HepG2 (cell line): ENCODE measurements at regions not wholly inside any gene's neighbourhood (a gene's known extent, or its start where the extent isn't known, plus 50 kb on each side); places are given as distances from the start of the nearest gene placed in this dataset.
A peak's percentile ranks its signal among the peaks of the same experiment; 100 is the strongest.

ENCODE experiments used
- ATAC-seq: fragments of 200-7000 bp; cut with Tn5 transposase; 3 replicates; pipeline ENCODE4 v1.9.1; 2020; ENCODE audit warnings: mild to moderate bottlenecking, moderate library complexity
- BruUV-seq: library from RNA; stranded (reverse); fragments of 400-500 nt; replicated peaks from 2 replicates; lab custom pipeline; 2021; lab: Mats Ljungman, UMichigan
- CTCF ChIA-PET: fragments of 300-600 bp; formaldehyde crosslinking; extraction: SDS; loops from one replicate; lab custom pipeline; 2021; ENCODE audit warnings: low total read pairs, inconsistent platforms, low intra/inter-chr PET ratio; lab: Yijun Ruan, JAX
- POLR2A ChIA-PET: fragments of 350-600 bp; sonication (Branson Sonifier 250); formaldehyde crosslinking; loops from one replicate; lab custom pipeline; 2020; ENCODE audit warnings: antibody characterized with exemption, inconsistent platforms; lab: Yijun Ruan, JAX
- DNase-seq: peaks from one replicate; pipeline ENCODE4 v3.0.0-alpha.2; 2015; ENCODE audit warnings: low spot score
- FAIRE-seq: peaks from 3 replicates; lab custom pipeline; 2011; peaks lifted over from hg19 to GRCh38; lab: Jason Lieb, UNC
- H2AFZ ChIP-seq: one replicate; pipeline ENCODE4 v1.6.1; 2011; ENCODE audit warnings: low read length, inconsistent platforms
- H3K27ac ChIP-seq: fragments of 300-600 bp; 3 replicates; pipeline ENCODE4 v1.8.0; 2011; ENCODE audit warnings: mixed run types, mild to moderate bottlenecking, mixed read lengths, low read length, inconsistent platforms; ENCODE audit not compliant: insufficient read depth; ENCODE audit errors: extremely low read length
- H3K27me3 ChIP-seq, 2 experiments: fragments of 200-600 bp in 1 of 2; 2 replicates in 1 of 2; 3 replicates in 1 of 2; pipeline versions ENCODE4 v1.6.0 to v1.8.0; 2011; ENCODE audit warnings: low read length in 2 of 2, mild to moderate bottlenecking in 2 of 2, moderate library complexity in 2 of 2, inconsistent platforms in 1 of 2; ENCODE audit not compliant: insufficient read depth in 2 of 2, control insufficient read depth in 1 of 2
- H3K36me3 ChIP-seq, 2 experiments: fragments of 200-600 bp in 1 of 2; replicated peaks in 1 of 2; 2 replicates in 1 of 2; 3 replicates in 1 of 2; pipeline versions ENCODE4 v1.5.1 to v1.8.0; 2011; ENCODE audit warnings: low read length in 2 of 2, inconsistent platforms in 1 of 2; ENCODE audit not compliant: insufficient read depth in 2 of 2, control insufficient read depth in 1 of 2
- H3K4me1 ChIP-seq: 2 replicates; pipeline ENCODE4 v1.5.1; 2012; ENCODE audit warnings: low read length, inconsistent platforms; ENCODE audit not compliant: insufficient read depth
- H3K4me2 ChIP-seq: 2 replicates; pipeline ENCODE4 v1.6.0; 2011; ENCODE audit warnings: low read depth, low read length, inconsistent platforms
- H3K4me3 ChIP-seq, 3 experiments: fragments of 200-600 bp in 1 of 3; sonication (generic), shearing (Covaris generic) in 1 of 3; replicated peaks in 1 of 3; 2 replicates each; pipeline ENCODE4 v1.5.1; 2011 to 2016; ENCODE audit warnings: low read length in 3 of 3, inconsistent platforms in 2 of 3, low read depth in 2 of 3, mild to moderate bottlenecking in 2 of 3, control low read depth in 1 of 3, mixed read lengths in 1 of 3; ENCODE audit not compliant: insufficient read depth in 1 of 3
- H3K79me2 ChIP-seq: one replicate; pipeline ENCODE4 v1.6.1; 2011; ENCODE audit warnings: low read length, inconsistent platforms; ENCODE audit not compliant: insufficient read depth
- H3K9ac ChIP-seq: 2 replicates; pipeline ENCODE4 v1.6.0; 2011; ENCODE audit warnings: mild to moderate bottlenecking, low read depth, low read length, inconsistent platforms; ENCODE audit not compliant: insufficient read depth
- H3K9me3 ChIP-seq: 2 replicates; pipeline ENCODE4 v1.5.1; 2012; ENCODE audit warnings: mild to moderate bottlenecking, low read length
- H4K20me1 ChIP-seq: 2 replicates; pipeline ENCODE4 v1.6.0; 2011; ENCODE audit warnings: inconsistent platforms, mild to moderate bottlenecking, low read length, moderate library complexity; ENCODE audit not compliant: insufficient read depth
- GTF3A ChIP-seq: sonication (generic); formaldehyde crosslinking; conservative IDR thresholded peaks from 2 replicates; pipeline ENCODE4 v1.4.0; 2020; ENCODE audit warnings: mild to moderate bottlenecking, missing genetic modification reagents
- KAT8 ChIP-seq: IDR thresholded peaks from 2 replicates; pipeline ENCODE4 v1.6.1; 2016; ENCODE audit warnings: missing genetic modification reagents, missing compliant biosample characterization
- MNT ChIP-seq: fragments of 450-650 bp; IDR thresholded peaks from 2 replicates; pipeline ENCODE4 v1.6.1; 2016
- TRIM22 ChIP-seq: fragments of 450-650 bp; IDR thresholded peaks from 2 replicates; pipeline ENCODE4 v1.6.1; 2017
- ZBTB40 ChIP-seq, 2 experiments: fragments of 450-650 bp in 1 of 2; sonication (generic) in 1 of 2; formaldehyde crosslinking in 1 of 2; IDR thresholded peaks; 2 replicates each; pipeline versions ENCODE4 v1.6.1 to v1.8.0; 2016 to 2022; ENCODE audit warnings: antibody characterized with exemption in 1 of 2, mild to moderate bottlenecking in 1 of 2, missing genetic modification reagents in 1 of 2
- ZNF3 ChIP-seq: IDR thresholded peaks from 2 replicates; pipeline ENCODE4 v1.7.0; 2017; ENCODE audit warnings: inconsistent platforms
- ZNF615 ChIP-seq: sonication (generic); formaldehyde crosslinking; IDR thresholded peaks from 2 replicates; pipeline ENCODE4 v1.5.0; 2020; ENCODE audit warnings: mild to moderate bottlenecking, missing genetic modification reagents, borderline replicate concordance
- ZNF616 ChIP-seq: sonication (generic); formaldehyde crosslinking; IDR thresholded peaks from 2 replicates; pipeline ENCODE4 v1.5.0; 2020; ENCODE audit warnings: low read depth, mild to moderate bottlenecking, missing genetic modification reagents
- ZNF713 ChIP-seq: sonication (generic); formaldehyde crosslinking; IDR thresholded peaks from 2 replicates; pipeline ENCODE4 v1.4.0; 2020; ENCODE audit warnings: mild to moderate bottlenecking, missing genetic modification reagents
- WGBS: methylation state at CpG from one replicate; pipeline ENCODE4 v1.1.6; 2017; ENCODE audit warnings: low lambda C conversion rate; 5-methylcytosine and 5-hydroxymethylcytosine counted together
- in situ Hi-C: cut with HindIII; loops from 2 replicates; pipeline ENCODE4 v1.10.0; 2017; ENCODE audit warnings: low pct_unique_long_range_greater_than_20kb; ENCODE audit not compliant: extremely low pct_ligation_motif_present
- intact Hi-C: fragments of 100-400 bp; cut with micrococcal nuclease; formaldehyde crosslinking; loops from one replicate; pipeline ENCODE4 v1.10.0; 2022; ENCODE audit not compliant: unreplicated experiment

GRCh38 chr14:94938016-94938415, 168.1 kb upstream of the GSC start:
- no peak overlapping the region for H3K9ac ChIP-seq
- no TSS peak for BruUV-seq
- no peaks in the 10 kb centered on the region for H3K36me3 ChIP-seq
- no peak for TF ChIP-seq KAT8 (CRISPR knock-in tag)
- TF ChIP-seq MNT = peak; percentile 56
- no peak for TF ChIP-seq ZNF616 (CRISPR knock-in tag)
- TF ChIP-seq ZBTB40 (IDR thresholded peaks at IDR 0.05) = 0 out of 2 replicates have a peak, but pooled peaks have one; percentile 3
- TF ChIP-seq ZBTB40 (CRISPR knock-in tag; IDR thresholded peaks at IDR 0.05) = no peak
- TF ChIP-seq ZNF615 (CRISPR knock-in tag) = no peak
- no peak for TF ChIP-seq ZNF3 (CRISPR knock-in tag)
- TF ChIP-seq TRIM22 = 0 out of 2 replicates have a peak, but pooled peaks have one; percentile 33
- no peak for TF ChIP-seq ZNF713 (CRISPR knock-in tag)
- TF ChIP-seq GTF3A = no peak
- TF ChIP-seq, all 625 proteins: peak for 3
- ATAC-seq (no peak), FAIRE-seq (no peak), DNase-seq (no peak)
- H3K79me2 ChIP-seq = no peaks in the 10 kb centered on the region
- H3K27ac ChIP-seq = no peak overlapping the region
- H3K4me3 ChIP-seq = no peak overlapping the region
- in situ Hi-C loops (no loop called here), intact Hi-C loops (no loop called here)
- 0% methylated on average over 2 of the region's 2 CpGs for WGBS
- H3K4me2 ChIP-seq = no peak overlapping the region
- H4K20me1 ChIP-seq = no peaks in the 10 kb centered on the region
- CTCF ChIA-PET = no interaction called here
- H2AFZ ChIP-seq = no peak overlapping the region
- H3K9me3 ChIP-seq = no peaks in the 10 kb centered on the region
- H3K4me1 ChIP-seq = no peaks in the 10 kb centered on the region
- POLR2A ChIA-PET = no interaction called here
- peaks cover 6 to 38% of the 10 kb centered on the region in 2 experiments; a peak in 4 of 5 replicates for H3K27me3 ChIP-seq
